NCI-H1694 (cell line): ENCODE measurements at regions not wholly inside any gene's neighbourhood (a gene's known extent, or its start where the extent isn't known, plus 50 kb on each side); places are given as distances from the start of the nearest gene placed in this dataset.

ENCODE experiments used
- DNase-seq: peaks from one replicate; lab custom pipeline; 2025; lab: John Stamatoyannopoulos, UW

- DNase-seq = peak; percentile 20
Measured at GRCh38 chr11:128261011-128261421, 326.3 kb downstream of the ETS1 start.

- no peak for DNase-seq
Measured at GRCh38 chr11:128260398-128260797, 327.0 kb downstream of the ETS1 start.

DNA sequence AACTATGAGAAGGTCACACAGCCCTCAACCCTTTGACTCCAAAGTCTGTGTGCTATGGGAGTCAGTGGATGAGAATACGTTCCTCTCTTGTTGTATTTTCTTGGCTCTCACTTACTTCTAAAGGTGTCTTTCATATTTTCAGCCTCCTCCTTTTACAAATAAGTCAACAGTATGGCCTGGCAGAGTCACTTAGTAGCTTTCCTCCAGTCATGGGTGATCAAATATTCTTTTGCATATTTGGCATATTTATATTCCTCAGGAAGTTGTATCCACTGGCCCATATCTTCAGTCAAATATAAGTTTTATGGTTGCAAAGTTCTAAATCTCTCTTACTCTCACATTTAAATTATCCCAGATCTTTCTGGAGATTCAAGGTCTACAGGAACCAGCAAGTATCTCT, 327.5 kb downstream of the ETS1 start:
- no peak for DNase-seq

DNA sequence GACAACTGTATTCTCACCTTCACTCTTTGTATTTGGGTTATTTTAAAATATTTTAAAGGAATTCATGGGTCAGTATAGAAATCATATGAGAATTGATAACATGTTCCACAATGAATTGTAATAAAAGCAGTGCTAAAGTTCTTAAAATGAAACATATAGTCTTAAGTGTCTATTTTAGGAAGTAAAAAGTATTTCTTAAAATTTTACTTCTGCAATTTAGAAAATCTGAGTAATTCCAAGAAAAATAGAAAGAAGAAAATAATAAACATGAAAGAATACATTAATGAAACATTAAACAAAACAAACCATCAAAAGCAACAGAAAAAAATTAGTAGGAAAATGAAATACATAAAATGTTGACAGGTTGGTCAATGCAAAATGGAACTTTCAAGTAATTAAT, 332.4 kb downstream of the ETS1 start:
- no peak for DNase-seq

GRCh38 chr11:128251140-128251539, 336.2 kb downstream of the ETS1 start:
- no peak for DNase-seq

DNA sequence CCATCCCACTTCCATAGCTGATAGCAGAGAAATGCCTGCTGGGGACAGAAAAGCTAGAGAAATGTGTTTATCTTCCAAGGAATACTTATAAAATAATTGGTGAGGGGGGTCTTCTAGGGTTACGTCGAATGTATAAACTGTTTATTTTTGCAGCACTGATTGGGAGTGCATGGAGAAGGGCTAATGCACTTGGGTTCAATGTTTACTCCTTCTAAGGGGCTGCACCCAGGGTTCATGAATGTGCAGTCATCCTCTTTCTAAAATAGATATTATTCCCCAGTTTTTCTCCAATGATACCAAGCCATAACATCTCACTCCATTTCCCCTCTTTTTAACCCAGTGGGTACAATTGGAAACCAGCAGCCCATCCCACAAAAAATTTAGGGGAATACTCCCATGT, 336.9 kb downstream of the ETS1 start:
- DNase-seq = no peak

DNA sequence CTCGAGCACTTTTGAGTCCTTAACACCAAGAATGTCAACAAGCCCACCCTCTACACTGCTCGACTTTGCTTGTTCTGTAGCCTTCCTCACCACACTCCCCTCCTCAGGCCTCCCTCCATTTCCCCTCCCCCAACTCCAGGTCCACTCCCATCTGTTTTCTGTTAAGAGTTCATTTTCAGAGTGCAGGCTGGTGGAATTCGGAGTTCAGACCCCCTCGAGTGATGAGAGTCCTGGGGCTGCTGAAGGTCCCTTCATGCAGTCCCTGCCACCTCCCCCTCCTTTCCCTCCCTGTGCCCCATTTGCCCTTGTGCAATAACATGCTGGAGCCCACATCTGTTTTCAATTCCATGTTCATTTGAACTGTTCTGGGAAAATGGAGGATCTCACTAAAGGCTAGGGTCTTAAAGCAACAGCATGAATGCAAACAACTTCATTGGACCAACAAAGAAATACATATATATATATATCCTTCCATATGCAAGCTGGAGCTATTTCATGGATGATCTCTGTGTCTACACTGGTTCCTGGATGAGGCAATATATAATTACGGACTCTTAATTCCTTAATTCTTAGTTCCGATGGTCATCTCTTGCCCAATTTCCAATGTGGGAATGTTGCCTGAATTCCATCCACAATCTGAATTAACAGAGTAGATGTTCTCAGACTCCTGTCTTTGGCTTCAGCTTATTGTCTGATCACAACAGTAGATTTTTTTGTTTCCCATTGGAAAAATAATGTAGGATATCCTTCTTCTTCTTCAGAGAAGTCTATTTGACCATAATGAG, 340.4 kb downstream of the ETS1 start:
- no peak for DNase-seq

- DNase-seq = no peak
Measured at GRCh38 chr11:128246364-128246801, 341.0 kb downstream of the ETS1 start.

GRCh38 chr11:128244871-128245270, 342.5 kb downstream of the ETS1 start:
- DNase-seq = no peak

DNA sequence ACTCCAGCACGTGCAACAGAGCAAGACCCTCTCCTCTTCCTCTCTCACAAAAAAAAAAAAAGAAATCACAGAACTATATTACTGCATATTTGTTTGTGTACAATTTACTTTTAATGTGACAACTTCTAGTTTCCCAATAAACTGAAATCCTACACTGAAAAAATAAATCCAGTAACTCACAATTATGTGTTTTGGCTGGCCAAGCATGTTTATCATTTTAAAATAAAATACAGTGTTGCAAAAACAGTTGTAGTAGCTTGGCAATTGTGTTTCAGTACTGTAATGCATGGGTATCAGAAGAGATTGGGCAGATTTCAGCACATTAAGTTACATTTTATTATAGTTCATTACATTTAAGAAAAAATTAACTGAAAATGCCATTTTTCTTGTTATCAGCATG, 344.9 kb downstream of the ETS1 start:
- no peak for DNase-seq

- no peak for DNase-seq
Measured at GRCh38 chr11:128240546-128240945, 346.8 kb downstream of the ETS1 start.

GRCh38 chr11:128239306-128239705, 348.1 kb downstream of the ETS1 start:
- no peak for DNase-seq

DNA sequence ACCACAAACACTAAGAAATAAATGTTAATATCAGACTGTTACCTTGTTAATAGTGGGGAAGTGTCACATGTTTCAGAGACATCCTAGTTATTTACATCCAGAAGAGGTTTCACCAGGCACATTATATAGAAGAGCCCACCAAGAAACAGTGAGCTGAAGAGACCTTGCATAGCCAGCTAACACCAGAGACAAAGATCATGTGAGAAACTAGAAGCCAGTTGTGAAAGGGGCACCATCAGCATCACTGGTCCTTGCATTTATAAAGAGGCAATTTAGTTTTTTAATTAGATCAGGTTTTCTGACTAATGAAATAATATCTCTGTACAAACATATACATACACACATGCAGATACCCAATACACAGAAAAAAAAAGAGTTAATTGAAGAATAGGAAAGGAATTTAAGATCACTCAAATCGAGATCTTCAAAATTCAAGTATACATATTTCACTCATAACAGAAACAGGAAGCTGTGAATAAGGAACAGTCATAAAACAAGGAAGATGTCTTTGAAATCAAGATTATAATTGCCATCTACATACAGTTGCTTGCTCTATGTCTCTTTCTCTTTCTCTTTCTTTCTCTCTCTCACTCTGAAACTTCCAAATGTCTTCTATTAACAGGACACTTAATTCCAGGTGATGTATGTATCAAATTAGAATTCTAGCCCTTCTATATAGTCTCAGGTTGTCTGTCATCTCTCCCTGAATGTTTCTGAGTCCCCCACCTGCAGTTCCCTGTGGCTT, 348.7 kb downstream of the ETS1 start:
- DNase-seq = no peak

- DNase-seq = no peak
Measured at GRCh38 chr11:128236506-128237498, 350.6 kb downstream of the ETS1 start.

- no peak for DNase-seq
Measured at GRCh38 chr11:128235958-128236357, 351.4 kb downstream of the ETS1 start.

DNA sequence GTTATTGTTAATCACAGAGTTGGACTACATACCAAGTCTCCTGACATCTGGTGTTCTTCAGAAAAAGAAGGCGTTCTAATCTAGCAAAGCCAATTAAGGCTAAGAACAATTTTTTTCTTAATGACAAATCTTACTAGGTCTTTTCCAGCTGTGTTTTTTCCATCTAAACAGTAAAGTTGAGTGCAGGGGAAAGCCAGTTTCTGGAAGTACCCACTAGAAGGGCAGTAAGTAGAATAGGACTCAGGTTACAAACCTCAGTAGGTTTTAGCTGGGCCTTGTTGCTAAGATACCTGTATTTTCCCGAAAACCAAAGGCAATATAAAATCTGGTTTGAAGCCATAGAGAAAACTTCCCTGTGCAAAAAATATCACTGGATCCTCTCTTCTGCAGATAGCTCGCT, 351.9 kb downstream of the ETS1 start:
- no peak for DNase-seq

GRCh38 chr11:128234143-128234542, 353.2 kb downstream of the ETS1 start:
- DNase-seq = no peak

- DNase-seq = no peak
Measured at GRCh38 chr11:128232588-128232987, 354.8 kb downstream of the ETS1 start.

DNA sequence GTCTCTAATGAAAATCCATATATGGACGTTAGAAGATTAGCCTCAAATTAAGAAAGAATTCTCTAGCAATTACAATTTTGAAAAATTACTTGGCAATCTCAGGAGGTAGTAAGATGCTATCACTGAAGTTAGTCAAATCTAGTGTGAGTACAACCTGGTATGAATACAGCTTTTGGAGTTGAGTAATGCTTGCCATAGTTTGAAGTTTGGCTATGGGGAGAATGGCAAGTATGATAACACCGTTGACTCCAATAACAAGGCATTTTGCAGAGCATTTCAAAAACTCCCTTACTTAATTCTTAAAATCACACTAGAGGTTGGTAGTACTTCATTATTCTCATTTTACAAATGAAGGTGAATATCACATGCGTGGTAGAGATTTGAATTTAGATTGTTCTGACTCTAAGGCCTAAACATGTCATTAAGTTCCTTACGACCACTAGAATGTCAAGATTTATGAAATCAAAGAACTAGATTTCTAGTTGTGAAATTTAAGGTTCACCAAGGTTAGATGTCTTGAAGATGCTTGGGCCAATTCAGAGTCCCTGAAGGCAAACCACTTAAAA, 355.4 kb downstream of the ETS1 start:
- DNase-seq = no peak

GRCh38 chr11:128227466-128227865, 359.9 kb downstream of the ETS1 start:
- no peak for DNase-seq

DNA sequence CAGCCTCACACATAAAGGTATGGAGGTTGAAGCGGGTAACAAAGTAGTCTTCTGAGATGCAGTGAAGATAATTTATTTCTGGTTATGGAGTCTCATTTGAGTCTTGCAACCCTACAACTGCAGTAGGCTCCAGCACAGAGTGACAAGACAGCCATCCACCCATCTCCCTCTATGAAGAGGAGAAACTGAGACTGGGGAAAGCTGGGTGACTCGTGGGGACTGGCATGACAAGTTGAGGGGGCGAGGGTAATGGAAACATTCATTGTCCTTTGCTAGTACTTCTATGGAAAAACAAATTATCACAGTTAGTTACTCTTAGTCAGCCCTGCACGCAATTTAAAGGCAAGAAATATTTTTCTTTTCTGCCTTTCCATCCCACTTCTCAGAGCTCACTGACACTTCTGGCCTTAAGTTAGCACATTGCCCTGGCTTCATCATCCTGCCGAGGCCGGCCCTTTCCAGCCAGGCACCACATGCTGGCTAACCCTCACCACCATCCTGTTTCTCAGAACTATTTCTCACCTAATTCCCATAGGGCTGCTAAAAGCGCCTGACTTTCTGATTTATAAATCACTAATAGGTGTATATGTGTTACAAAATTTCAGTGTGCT, 361.1 kb downstream of the ETS1 start:
- no peak for DNase-seq
